NCI-H2107 treated with DMSO at 0.1 percent for 48 hours (cell line): ENCODE measurements at regions not wholly inside any gene's neighbourhood (a gene's known extent, or its start where the extent isn't known, plus 50 kb on each side); places are given as distances from the start of the nearest gene placed in this dataset.
"Not testable (repeated sequence)": the region's sequence is repeated elsewhere in the genome, so short reads cannot be mapped to it uniquely, and the experiment has no call there.

ENCODE experiments used
- DNase-seq: peaks from one replicate; lab custom pipeline; 2025; ENCODE audit not compliant: unreplicated experiment; lab: John Stamatoyannopoulos, UW

DNA sequence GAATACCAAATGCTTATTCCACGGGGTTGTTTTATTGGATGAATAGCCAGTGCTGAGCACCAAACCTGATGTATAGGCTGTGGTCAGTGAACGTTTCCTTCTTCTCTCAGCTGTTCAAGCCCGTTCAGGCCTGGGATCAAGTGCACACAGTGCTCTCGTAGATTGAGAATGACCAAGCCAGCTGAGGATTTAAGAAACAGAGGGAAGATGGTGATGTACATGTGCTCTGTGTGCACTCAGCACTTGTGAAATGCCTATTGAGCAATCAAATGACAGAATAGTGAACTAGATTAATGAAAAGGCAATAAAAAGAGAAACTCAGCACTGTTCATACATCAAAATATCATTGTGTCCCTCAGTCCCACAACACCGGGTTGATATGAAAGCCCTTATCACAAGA, 302.5 kb downstream of the BMPER start:
- DNase-seq: no peak

DNA sequence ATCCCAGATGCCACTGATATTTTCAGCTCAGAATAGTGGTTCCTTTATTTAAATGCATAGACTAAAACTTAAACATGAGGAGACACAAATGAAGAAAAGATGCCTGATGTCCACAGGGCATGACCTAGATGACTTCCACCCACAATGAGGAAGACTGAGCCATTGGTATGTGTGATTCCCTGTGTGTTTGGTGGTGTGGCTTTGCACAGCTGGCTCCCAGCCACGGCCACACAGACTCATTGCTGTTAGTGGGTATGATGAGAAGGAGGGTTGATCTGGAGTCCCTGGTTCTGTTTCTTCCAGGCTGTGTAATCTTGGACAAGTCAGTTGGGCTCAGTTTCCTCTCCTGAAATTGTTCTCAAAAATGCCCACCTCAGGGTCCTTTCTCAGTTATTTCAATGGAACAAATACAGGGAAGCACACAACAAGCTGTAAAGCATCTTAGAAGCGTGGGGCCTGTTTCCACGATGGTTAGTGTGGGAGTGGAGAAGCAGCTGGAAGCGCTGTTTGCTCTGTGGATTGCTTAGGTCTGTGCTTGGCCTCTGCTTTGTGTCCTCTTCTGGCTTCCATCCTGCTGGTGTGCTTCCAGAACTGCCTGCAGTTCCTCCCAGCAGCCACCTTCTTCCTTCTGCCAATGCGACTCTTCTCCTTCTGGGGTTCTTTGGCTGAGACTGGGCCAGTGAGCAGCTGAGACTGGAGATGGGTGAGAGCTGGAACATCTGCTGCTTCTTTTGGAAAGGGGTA, 303.7 kb downstream of the BMPER start:
- no peak for DNase-seq

DNA sequence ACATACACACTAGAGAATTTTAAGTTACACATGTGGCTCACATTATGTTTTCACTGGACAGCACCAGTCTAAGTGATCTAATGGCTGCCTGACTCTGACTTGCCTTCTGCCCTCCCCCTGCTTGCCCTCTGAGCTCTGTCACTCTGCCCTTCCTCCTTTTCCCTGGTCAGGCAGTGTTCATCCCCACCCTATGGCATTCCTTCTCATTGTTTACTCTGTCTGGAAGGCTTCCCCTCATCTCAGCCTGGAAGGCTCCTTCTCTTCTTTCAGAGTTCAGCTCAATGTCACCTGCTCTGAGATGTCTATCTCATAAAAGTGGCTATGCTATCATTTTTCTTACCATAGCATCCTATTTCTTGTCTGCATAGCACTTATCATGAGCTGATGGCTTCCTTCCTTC, 305.7 kb downstream of the BMPER start:
- DNase-seq: no peak

- DNase-seq: no peak
Observed at GRCh38 chr7:34217972-34218371, 312.6 kb downstream of the BMPER start.

GRCh38 chr7:34219153-34219718, 313.9 kb downstream of the BMPER start:
- no peak for DNase-seq

GRCh38 chr7:34220506-34221185, 315.3 kb downstream of the BMPER start:
- no peak for DNase-seq

GRCh38 chr7:34222316-34222715, 317.0 kb downstream of the BMPER start:
- DNase-seq: no peak

DNA sequence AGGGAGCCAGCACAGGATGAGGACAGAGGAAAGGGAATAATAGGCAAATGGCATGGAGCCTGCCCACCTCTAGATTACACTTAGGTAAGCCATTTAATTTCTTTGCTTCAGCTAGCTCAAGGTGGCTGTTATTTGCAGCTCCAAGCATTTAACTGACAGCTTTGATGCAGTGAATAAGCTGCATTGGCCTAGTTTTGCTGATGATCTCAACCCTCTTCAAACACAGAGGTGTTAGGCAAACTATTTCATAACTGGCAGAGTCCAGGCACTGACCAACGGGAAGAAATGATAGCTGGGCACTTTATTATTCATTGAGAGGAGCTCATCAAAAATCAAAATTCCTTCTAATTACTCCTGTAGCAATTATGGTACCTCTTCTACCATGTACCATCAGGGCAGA, 317.4 kb downstream of the BMPER start:
- DNase-seq: no peak

DNA sequence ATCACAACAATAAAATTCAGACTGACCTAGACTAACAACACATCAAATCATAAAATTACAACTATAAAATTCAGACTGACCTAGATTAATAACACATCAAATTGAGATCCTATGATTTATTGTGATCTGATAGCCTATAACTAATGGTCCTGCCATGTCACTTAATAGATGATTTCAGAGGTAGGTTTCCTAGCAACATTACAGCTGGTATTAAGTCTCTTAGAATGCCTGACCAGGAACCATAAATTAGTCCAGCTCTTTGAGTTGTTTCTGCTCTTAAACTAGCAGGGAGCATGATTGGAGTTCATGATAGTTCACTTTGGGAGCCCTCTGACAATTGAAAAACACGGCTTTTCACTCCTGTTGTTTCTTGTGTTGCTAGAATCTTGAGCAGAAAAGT, 318.9 kb downstream of the BMPER start:
- no peak for DNase-seq

DNA sequence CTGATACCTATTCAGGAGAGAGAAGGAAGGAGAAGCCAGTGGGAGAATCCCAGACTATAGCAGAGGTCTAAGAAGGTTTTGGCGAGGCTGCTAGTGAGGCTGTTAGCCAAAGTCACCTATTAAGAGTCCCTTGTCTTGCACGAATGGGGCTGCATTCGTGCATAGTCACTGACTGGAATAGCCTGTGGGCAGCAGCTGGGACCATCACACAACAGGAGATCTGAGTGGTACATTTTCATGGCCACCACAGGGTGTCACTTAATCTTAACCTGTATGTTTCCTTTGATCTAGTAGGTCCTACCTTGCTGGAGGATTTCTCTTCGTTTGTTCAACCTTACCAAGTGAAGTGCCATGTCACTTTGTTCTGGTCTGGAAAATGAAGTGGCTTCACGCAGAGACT, 319.9 kb downstream of the BMPER start:
- no peak for DNase-seq

DNA sequence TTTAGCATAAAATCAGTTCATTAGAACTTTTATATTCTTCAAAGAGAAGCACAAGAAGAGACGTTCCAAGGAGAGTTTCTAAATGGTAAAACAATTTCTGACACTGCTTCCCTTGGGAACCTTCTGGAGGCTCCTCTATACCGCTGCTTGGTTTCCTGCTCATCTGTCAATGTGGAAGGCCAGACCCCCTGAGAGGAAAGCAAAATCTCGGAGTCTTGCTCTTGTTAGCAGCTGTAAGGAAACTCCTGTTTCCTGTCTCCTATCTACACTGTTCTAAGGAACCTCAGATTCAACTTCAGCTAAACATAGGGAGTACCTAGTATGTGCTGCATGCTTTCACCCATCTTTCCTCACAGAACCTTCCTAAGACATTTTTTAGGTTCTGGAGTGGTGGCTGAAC, 322.2 kb downstream of the BMPER start:
- DNase-seq: no peak

DNA sequence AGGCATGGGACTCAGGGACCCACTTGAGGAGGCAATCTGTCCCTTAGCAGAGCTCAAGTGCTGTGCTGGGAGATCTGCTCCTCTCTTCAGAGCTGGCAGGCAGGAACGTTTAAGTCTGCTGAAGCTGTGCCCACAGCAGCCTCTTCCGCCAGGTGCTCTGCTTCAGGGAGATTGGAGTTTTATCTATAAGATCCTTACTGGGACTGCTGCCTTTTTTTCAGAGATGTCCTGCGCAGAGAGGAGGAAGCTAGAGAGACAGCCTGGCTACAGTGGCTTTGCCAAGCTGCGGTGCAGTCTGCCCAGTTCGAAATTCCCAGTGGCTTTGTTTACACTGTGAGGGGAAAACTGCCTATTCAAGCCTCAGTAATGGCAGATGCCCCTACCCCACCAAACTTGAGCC, 329.8 kb downstream of the BMPER start:
- DNase-seq: not testable (repeated sequence)

- no peak for DNase-seq
Observed at GRCh38 chr7:34236057-34236456, 330.7 kb downstream of the BMPER start.

DNA sequence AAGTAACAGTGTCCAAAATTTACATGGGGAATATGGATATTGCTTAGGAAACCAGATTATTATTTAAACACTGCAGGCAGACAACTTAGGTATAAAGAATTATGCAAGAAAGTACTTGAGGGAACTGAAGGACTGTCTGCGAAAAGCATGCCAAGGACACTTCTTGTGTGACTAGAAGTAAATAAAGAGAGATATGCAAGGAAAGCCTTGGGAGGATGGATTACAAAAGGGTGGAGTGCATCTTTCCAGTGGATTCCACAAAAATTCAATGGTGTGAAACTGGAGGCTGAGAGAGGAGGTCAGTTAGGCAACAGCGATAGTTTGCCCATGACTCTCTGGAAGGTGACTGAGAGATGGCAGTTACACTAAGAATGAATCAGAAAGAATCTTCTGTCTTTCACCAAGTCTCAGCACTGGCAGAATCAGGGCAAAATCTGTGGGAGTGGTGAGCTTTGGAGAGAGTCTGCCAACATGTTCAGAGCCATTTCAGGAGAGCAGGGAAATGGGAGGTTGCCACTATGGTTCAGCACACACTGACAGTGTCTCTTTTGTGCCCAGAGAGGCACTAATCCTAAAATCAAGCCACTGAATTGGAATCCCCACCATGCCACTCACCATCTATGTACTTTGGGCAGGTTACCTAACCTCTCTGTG, 331.6 kb downstream of the BMPER start:
- no peak for DNase-seq

GRCh38 chr7:34237493-34237849, 332.1 kb downstream of the BMPER start:
- no peak for DNase-seq

GRCh38 chr7:34240417-34240816, 335.1 kb downstream of the BMPER start:
- no peak for DNase-seq

DNA sequence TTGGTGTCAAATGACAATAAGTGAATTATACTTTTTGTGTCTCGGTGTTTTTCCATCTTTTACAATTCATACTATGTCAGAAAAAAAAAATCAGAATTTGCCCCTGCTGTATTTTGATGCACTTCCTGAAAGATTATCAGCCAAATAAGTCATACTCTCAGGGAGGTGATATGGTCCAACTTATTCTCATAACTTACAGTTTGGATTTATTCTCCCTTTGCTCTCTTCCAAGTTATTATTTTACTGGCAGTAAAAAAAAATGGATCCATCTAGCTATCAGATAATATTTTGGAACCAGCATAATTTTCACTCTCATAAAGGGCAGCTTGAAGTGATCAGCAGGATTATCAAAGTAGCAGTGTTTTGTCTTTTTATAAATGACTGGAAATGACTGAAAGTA, 337.1 kb downstream of the BMPER start:
- no peak for DNase-seq

DNA sequence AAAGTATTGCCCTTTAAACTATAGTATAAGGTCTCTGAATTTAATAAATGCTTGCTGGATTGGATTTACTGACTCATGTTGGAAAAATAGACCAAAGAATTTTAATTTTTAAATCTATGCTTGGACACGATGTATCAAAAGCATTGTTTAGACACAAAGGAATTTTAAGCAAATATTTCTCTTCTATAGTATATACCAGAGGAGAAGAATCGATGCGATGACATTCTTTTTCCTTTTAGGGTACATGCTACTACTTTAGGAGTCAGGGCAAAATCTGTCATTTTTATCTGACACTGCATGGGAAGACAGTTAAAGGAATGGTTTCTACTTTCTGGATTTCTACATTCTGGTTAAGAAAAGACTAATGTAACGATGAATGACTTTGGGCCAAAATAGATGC, 339.9 kb downstream of the BMPER start:
- no peak for DNase-seq

- DNase-seq: no peak
Observed at GRCh38 chr7:34247468-34247867, 342.1 kb downstream of the BMPER start.

- no peak for DNase-seq
Observed at GRCh38 chr7:34249192-34249591, 343.9 kb downstream of the BMPER start.

GRCh38 chr7:34260279-34260678, 354.9 kb downstream of the BMPER start:
- DNase-seq: no peak

DNA sequence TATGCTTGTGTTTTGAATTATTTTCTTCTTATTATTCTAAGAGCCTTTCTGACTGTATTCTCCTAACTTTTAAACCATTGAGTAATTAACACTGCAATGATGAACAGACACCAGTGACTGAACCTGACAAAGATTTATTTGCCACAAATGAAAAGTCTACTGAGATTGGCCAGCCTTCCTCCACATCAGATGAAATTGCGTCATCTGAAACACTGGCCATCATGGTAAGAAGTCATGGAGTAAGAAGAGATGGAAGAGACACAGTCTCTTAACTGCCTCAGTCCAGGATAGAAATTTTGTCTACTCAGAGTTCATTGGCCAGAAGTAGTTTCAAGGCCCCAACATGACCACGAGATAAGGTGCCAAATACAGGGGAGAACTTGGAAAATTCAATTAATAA, 357.8 kb downstream of the BMPER start:
- DNase-seq: no peak
